ENCODE measurements at regions not wholly inside any gene's neighbourhood (a gene's known extent, or its start where the extent isn't known, plus 50 kb on each side); places are given as distances from the start of the nearest gene placed in this dataset.

DNA sequence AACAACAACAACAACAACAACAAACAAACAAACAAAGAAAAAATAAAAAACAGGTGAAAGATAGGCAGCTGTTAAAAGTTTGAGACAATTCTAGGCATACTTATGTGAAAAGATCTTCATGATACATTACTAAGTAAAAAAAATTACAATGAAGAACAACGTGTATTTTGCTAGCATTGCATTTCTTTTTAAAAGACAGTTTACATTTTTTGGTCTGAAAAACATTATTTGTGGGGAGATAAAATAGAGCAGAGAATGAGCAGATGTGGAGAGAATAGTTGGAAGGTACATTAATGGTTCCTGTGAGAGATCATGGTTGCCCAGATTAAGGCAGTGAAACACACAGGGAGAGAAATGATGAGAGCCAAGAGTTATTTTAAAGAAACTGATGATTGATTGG lies 210.2 kb upstream of the MKLN1 start:
- no peaks in the 10 kb centered on the region for H3K36me3 ChIP-seq
- DNase-seq = no peak
- peaks cover 0 to 1% (median 0%) of the 10 kb centered on the region in 4 donors for H3K9me3 ChIP-seq
- no peaks in the 10 kb centered on the region for H3K27me3 ChIP-seq
- no peak for TF ChIP-seq EP300 (IDR thresholded peaks at IDR 0.05)
- no peak for TF ChIP-seq POLR2A (IDR thresholded peaks at IDR 0.05)
- TF ChIP-seq, protein P1, sequence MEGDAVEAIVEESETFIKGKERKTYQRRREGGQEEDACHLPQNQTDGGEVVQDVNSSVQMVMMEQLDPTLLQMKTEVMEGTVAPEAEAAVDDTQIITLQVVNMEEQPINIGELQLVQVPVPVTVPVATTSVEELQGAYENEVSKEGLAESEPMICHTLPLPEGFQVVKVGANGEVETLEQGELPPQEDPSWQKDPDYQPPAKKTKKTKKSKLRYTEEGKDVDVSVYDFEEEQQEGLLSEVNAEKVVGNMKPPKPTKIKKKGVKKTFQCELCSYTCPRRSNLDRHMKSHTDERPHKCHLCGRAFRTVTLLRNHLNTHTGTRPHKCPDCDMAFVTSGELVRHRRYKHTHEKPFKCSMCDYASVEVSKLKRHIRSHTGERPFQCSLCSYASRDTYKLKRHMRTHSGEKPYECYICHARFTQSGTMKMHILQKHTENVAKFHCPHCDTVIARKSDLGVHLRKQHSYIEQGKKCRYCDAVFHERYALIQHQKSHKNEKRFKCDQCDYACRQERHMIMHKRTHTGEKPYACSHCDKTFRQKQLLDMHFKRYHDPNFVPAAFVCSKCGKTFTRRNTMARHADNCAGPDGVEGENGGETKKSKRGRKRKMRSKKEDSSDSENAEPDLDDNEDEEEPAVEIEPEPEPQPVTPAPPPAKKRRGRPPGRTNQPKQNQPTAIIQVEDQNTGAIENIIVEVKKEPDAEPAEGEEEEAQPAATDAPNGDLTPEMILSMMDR (IDR thresholded peaks at IDR 0.05) = no peak
- no peak for TF ChIP-seq POLR2AphosphoS5 (IDR thresholded peaks at IDR 0.05)
- 67 to 91% methylated on average over 1 of the region's 1 CpG for WGBS, 2 donors
- H3K4me3 ChIP-seq = no peak overlapping the region
- H3K4me1 ChIP-seq = no peaks in the 10 kb centered on the region
- no peak overlapping the region for H3K27ac ChIP-seq
- intact Hi-C loops (cut with DNase I) = no loop called here

DNA sequence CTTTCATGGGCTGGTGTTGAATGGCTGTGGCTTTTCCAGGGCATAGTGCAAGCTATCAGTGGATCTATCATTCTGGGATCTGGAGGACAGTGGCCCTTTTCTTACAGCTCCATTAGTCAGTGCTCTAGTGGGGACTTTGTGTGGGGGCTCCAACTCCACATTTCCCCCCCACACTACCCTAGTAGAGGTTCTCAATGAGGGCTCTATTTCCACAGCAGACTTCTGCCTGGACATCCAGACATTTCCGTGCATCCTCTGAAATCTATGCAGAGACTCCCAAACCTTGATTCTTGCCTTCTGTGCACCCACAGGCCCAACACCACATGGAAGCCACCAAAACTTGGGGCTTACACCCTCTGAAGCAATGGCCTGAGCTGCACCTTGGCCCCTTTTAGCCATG lies 208.3 kb upstream of the MKLN1 start:
- intact Hi-C loops (cut with DNase I) = no loop called here
- peaks cover 0 to 1% (median 0%) of the 10 kb centered on the region in 4 donors for H3K9me3 ChIP-seq
- no peak overlapping the region for H3K27ac ChIP-seq
- no peak overlapping the region for H3K4me3 ChIP-seq
- H3K27me3 ChIP-seq = no peaks in the 10 kb centered on the region
- TF ChIP-seq POLR2A (IDR thresholded peaks at IDR 0.05) (no peak), POLR2AphosphoS5 (IDR thresholded peaks at IDR 0.05) (no peak), EP300 (IDR thresholded peaks at IDR 0.05) (no peak)
- TF ChIP-seq, protein P1 (IDR thresholded peaks at IDR 0.05) = no peak
- DNase-seq = no peak
- WGBS, 2 donors = 97 to 100% methylated on average over 1 of the region's 1 CpG
- H3K36me3 ChIP-seq = no peaks in the 10 kb centered on the region
- H3K4me1 ChIP-seq = no peaks in the 10 kb centered on the region

DNA sequence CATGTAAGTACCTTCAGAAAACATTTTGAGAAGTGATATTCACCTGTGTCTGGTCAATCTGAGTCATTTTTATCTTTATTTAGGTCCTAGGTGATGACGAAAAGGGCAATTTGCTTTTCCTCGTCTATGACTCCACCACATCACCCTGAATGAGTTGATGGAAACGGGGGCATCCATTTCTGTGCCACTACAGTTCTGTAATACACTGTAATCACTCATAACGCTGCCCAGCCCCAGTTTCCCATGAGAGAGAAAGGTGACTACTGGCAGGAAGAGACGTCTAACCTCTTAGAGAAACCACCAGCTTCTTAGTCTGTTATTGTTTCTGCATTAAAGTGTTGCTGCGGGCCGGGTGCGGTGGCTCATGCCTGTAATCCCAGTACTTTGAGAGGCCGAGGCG lies 205.3 kb upstream of the MKLN1 start:
- H3K27me3 ChIP-seq = no peaks in the 10 kb centered on the region
- TF ChIP-seq EP300 (IDR thresholded peaks at IDR 0.05) (no peak), POLR2A (IDR thresholded peaks at IDR 0.05) (no peak)
- TF ChIP-seq, protein P1 (IDR thresholded peaks at IDR 0.05) = no peak
- no peaks in the 10 kb centered on the region for H3K4me1 ChIP-seq
- H3K27ac ChIP-seq = no peak overlapping the region
- no peak overlapping the region for H3K4me3 ChIP-seq
- intact Hi-C loops (cut with DNase I) = no loop called here
- H3K9me3 ChIP-seq = peaks cover 0 to 1% (median 0%) of the 10 kb centered on the region in 4 donors
- WGBS, 2 donors = 83 to 90% methylated on average over 10 of the region's 10 CpGs
- H3K36me3 ChIP-seq = no peaks in the 10 kb centered on the region
- no peak for DNase-seq

DNA sequence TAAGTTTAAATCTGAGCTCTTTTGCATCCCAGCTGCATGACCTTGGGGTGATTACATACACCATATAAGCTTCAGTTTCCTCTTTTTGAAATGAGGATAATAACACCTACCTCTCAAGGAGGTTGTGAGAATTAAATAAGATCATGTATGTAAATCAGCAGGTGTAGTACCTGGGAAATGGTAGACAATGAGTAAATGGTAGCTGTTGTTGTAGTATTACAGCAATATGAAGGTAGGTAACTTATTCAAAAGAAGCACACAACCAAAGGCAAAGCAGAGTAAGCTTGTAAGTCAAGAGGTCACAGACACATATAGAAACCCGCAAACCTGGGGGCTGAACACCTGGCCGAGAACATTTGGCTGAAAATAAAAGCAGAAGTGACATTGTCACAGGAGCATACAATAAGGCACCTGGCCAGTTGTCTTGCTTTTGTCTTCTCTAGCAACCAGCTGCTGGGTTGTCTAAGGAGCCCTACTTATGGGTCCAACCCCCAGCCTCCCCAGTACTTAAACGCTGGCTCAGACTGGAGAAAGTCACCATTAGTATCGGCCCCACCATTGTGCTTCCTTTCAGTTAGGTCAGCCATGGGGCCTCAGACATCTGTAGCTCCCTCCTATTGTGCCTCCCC lies 203.6 kb upstream of the MKLN1 start:
- no peak overlapping the region for H3K27ac ChIP-seq
- TF ChIP-seq, protein P1 (IDR thresholded peaks at IDR 0.05) = no peak
- TF ChIP-seq EP300 (IDR thresholded peaks at IDR 0.05) = no peak
- TF ChIP-seq POLR2A (IDR thresholded peaks at IDR 0.05) = no peak
- no peak for TF ChIP-seq POLR2AphosphoS5 (IDR thresholded peaks at IDR 0.05)
- no peaks in the 10 kb centered on the region for H3K27me3 ChIP-seq
- H3K36me3 ChIP-seq = no peaks in the 10 kb centered on the region
- H3K4me1 ChIP-seq = no peaks in the 10 kb centered on the region
- no peak overlapping the region for H3K4me3 ChIP-seq
- intact Hi-C loops (cut with DNase I) = no loop called here
- DNase-seq = no peak
- H3K9me3 ChIP-seq = peaks cover 0 to 1% (median 0%) of the 10 kb centered on the region in 4 donors
- 71 to 96% methylated on average over 4 of the region's 4 CpGs for WGBS, 2 donors

DNA sequence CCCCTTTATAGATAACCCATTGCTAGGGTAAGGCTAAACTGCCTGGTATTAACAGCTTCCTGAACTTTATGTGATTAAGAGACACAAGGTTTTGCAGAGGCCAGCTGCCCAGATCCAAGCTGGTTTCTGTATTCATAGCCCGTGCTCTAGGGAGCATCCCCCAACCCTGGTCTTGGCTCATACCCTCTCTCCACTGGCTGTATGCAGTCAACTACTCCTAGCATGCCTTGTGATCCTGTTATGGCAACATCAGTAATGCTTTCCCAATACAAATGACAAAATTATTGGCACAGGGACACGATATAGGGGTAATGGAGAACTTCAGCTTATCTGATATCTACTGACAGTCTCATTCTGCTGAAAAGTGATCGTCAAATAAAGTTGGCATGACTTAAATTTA lies 202.8 kb upstream of the MKLN1 start:
- no peaks in the 10 kb centered on the region for H3K36me3 ChIP-seq
- intact Hi-C loops (cut with DNase I) = no loop called here
- no peaks in the 10 kb centered on the region for H3K9me3 ChIP-seq
- H3K4me3 ChIP-seq = no peak overlapping the region
- 83 to 84% methylated on average over 3 of the region's 3 CpGs for WGBS, 2 donors
- no peak overlapping the region for H3K27ac ChIP-seq
- H3K27me3 ChIP-seq = no peaks in the 10 kb centered on the region
- TF ChIP-seq POLR2A (IDR thresholded peaks at IDR 0.05) = no peak
- TF ChIP-seq, protein P1 (IDR thresholded peaks at IDR 0.05) = no peak
- no peak for TF ChIP-seq EP300 (IDR thresholded peaks at IDR 0.05)
- TF ChIP-seq POLR2AphosphoS5 (IDR thresholded peaks at IDR 0.05) = no peak
- no peaks in the 10 kb centered on the region for H3K4me1 ChIP-seq
- DNase-seq = no peak

Data from sigmoid colon (tissue), 6 donors.